ENCODE measurements at regions not wholly inside any gene's neighbourhood (a gene's known extent, or its start where the extent isn't known, plus 50 kb on each side); places are given as distances from the start of the nearest gene placed in this dataset.

DNA sequence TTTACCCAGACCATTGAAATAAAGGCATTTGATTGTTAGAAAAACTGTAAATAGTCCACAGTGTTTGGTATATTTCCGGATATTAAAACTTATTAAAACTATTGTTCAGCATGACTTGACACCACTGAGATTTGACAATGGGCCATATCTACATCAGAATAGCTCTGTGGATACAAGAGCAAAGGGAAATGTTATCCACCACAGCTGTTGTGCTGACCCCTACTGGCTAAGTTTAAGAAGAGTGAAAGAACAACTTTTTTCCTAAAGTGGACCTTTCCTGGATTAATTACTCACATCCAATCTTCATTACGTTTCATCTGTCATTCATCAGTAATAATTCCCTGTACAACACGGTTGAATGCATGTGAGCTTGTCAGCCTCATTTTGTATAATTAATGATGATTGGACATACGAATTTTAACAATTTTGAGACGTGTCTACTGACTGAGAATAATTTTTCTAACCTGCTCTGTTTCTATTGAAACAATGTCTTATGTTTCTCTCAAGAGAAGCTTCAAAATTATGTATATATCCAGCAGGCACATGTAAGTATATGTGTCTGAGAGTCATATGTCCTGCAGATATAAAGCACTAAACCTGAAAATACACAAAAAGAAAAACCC lies 1952.6 kb downstream of the MAT2B start:
- Histone ChIP-seq H3K4me3 (ENCODE audit: low read length) (no peak overlapping the region), H3K36me3 (ENCODE audit: control insufficient read depth in 2 of 3, insufficient read depth in 3 of 3, low read length in 3 of 3) (no peaks in the 10 kb centered on the region), H3K9me3 (ENCODE audit: control insufficient read depth in 2 of 3, low read length in 3 of 3) (no peaks in the 10 kb centered on the region), H3K4me1 (ENCODE audit: control insufficient read depth in 2 of 2, insufficient read depth in 2 of 2, low read length in 2 of 2) (no peaks in the 10 kb centered on the region), H3K27ac (ENCODE audit: low read depth, low read length) (no peak overlapping the region), H3K27me3 (ENCODE audit: control insufficient read depth in 2 of 2, insufficient read depth in 2 of 2, low read length in 2 of 2) (no peaks in the 10 kb centered on the region)
- CTCF ChIA-PET: no interaction called here
- ATAC-seq (no peak), DNase-seq (no peak)
- H3K36me3 Mint-ChIP-seq: no peaks in the 10 kb centered on the region
- H3K9me3 Mint-ChIP-seq: peaks cover 0 to 2% (median 0%) of the 10 kb centered on the region in 11 donors
- H3K4me3 Mint-ChIP-seq: no peak overlapping the region
- intact Hi-C loops (cut with micrococcal nuclease): loop anchor here in 1 of 2 donors (5.0 kb wide), 1 partner anchor 1446 kb away; no protein-coding TSS in a partner anchor
- H3K4me1 Mint-ChIP-seq: no peaks in the 10 kb centered on the region
- POLR2A ChIA-PET: no interaction called here
- H3K27me3 Mint-ChIP-seq: no peaks in the 10 kb centered on the region
- no peak overlapping the region for H3K27ac Mint-ChIP-seq

DNA sequence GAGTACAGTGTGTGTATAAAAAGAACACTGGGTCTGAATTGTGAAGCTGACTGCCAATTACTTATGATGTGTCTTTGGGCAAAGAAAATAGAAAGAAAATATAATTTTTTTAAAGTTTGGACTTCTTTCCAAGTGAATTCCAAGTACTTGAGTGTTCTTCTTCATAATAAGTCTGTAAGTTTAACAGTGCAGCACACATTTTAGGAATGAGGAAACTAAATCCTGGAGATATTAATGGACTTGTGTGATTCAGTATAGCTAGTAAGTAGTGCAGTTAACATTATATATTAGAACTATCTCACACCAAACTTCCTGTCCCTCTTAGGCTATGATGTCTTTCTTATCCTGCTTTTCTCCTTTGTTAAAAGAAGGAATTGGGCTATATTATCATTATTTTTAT lies 1953.8 kb downstream of the MAT2B start:
- Histone ChIP-seq H3K27ac (ENCODE audit: low read depth, low read length) (no peak overlapping the region), H3K4me1 (ENCODE audit: control insufficient read depth in 2 of 2, insufficient read depth in 2 of 2, low read length in 2 of 2) (no peaks in the 10 kb centered on the region), H3K4me3 (ENCODE audit: low read length) (no peak overlapping the region), H3K36me3 (ENCODE audit: control insufficient read depth in 2 of 3, insufficient read depth in 3 of 3, low read length in 3 of 3) (no peaks in the 10 kb centered on the region), H3K9me3 (ENCODE audit: control insufficient read depth in 2 of 3, low read length in 3 of 3) (no peaks in the 10 kb centered on the region), H3K27me3 (ENCODE audit: control insufficient read depth in 2 of 2, insufficient read depth in 2 of 2, low read length in 2 of 2) (no peaks in the 10 kb centered on the region)
- intact Hi-C loops (cut with micrococcal nuclease): loop anchor here in 1 of 2 donors (5.0 kb wide), 1 partner anchor 1447 kb away; no protein-coding TSS in a partner anchor
- Mint-ChIP-seq H3K27ac (no peak overlapping the region), H3K27me3 (no peaks in the 10 kb centered on the region), H3K4me3 (no peak overlapping the region), H3K9me3 (peaks cover 0 to 8% (median 0%) of the 10 kb centered on the region in 11 donors), H3K4me1 (no peaks in the 10 kb centered on the region), H3K36me3 (no peaks in the 10 kb centered on the region)
- ATAC-seq (no peak), DNase-seq (no peak)
- ChIA-PET POLR2A (no interaction called here), CTCF (no interaction called here)

DNA sequence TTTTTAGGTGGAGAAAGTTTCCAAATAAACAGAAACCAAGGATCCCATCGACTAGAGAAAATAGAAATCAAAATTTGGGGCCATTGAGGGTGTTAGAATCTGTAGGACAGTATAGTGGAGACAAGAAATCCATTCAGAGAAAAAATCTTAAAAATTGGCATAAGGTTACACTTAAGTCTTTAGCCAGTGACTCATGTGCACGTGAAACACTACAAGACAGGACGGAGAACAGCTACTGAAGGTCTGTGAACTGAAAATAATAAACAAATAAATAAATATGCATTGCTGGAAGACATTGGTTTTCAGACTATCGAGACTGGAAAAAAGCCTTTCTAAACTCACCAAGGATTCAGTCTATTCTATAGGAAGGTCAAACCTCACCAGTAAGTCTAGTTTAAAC lies 1955.5 kb downstream of the MAT2B start:
- intact Hi-C loops (cut with micrococcal nuclease): no loop called here
- ChIA-PET POLR2A (no interaction called here), CTCF (no interaction called here)
- DNase-seq (no peak), ATAC-seq (no peak)
- no peak overlapping the region for H3K27ac Mint-ChIP-seq
- H3K4me3 ChIP-seq (ENCODE audit: low read length): no peak overlapping the region
- H3K9me3 ChIP-seq (ENCODE audit: control insufficient read depth in 2 of 3, low read length in 3 of 3): no peaks in the 10 kb centered on the region
- no peaks in the 10 kb centered on the region for H3K4me1 Mint-ChIP-seq
- no peaks in the 10 kb centered on the region for H3K27me3 ChIP-seq (ENCODE audit: control insufficient read depth in 2 of 2, insufficient read depth in 2 of 2, low read length in 2 of 2)
- H3K9me3 Mint-ChIP-seq: peaks cover 0 to 12% (median 5%) of the 10 kb centered on the region in 11 donors
- no peak overlapping the region for H3K4me3 Mint-ChIP-seq
- no peaks in the 10 kb centered on the region for H3K27me3 Mint-ChIP-seq
- H3K4me1 ChIP-seq (ENCODE audit: control insufficient read depth in 2 of 2, insufficient read depth in 2 of 2, low read length in 2 of 2): no peaks in the 10 kb centered on the region
- H3K36me3 ChIP-seq (ENCODE audit: control insufficient read depth in 2 of 3, insufficient read depth in 3 of 3, low read length in 3 of 3): no peaks in the 10 kb centered on the region
- no peak overlapping the region for H3K27ac ChIP-seq (ENCODE audit: low read depth, low read length)
- H3K36me3 Mint-ChIP-seq: peaks cover 0 to 5% (median 0%) of the 10 kb centered on the region in 5 donors

DNA sequence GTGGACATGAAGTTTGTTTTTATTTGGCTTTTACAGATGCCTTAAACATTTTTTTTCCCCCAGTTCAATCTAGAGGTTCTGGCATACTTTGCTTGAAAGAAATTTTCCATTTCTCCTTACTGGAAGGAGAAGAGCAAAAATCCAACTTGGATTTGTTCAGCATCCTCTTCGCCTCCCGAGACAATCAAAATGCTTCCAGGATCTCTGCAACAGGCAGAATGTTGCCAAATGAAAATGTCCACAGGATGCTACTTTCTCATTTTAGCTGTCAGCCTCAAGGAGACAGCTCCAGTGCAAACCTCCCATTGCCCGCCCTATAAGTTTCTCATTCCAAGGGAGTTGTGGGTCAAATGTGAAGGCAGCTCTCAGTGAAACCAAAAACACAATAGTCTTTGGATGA lies 1972.1 kb downstream of the MAT2B start:
- Histone ChIP-seq H3K4me3 (ENCODE audit: low read length) (no peak overlapping the region), H3K4me1 (ENCODE audit: control insufficient read depth in 2 of 2, insufficient read depth in 2 of 2, low read length in 2 of 2) (no peaks in the 10 kb centered on the region), H3K9me3 (ENCODE audit: control insufficient read depth in 2 of 3, low read length in 3 of 3) (no peaks in the 10 kb centered on the region), H3K27ac (ENCODE audit: low read depth, low read length) (no peak overlapping the region), H3K36me3 (ENCODE audit: control insufficient read depth in 2 of 3, insufficient read depth in 3 of 3, low read length in 3 of 3) (no peaks in the 10 kb centered on the region), H3K27me3 (ENCODE audit: control insufficient read depth in 2 of 2, insufficient read depth in 2 of 2, low read length in 2 of 2) (no peaks in the 10 kb centered on the region)
- intact Hi-C loops (cut with micrococcal nuclease): no loop called here
- DNase-seq: no peak
- Mint-ChIP-seq H3K9me3 (peaks cover 0 to 16% (median 1%) of the 10 kb centered on the region in 11 donors), H3K27ac (no peak overlapping the region), H3K4me3 (no peak overlapping the region), H3K27me3 (no peaks in the 10 kb centered on the region), H3K4me1 (no peaks in the 10 kb centered on the region), H3K36me3 (no peaks in the 10 kb centered on the region)
- POLR2A ChIA-PET: no interaction called here
- ATAC-seq: no peak
- CTCF ChIA-PET: no interaction called here

DNA sequence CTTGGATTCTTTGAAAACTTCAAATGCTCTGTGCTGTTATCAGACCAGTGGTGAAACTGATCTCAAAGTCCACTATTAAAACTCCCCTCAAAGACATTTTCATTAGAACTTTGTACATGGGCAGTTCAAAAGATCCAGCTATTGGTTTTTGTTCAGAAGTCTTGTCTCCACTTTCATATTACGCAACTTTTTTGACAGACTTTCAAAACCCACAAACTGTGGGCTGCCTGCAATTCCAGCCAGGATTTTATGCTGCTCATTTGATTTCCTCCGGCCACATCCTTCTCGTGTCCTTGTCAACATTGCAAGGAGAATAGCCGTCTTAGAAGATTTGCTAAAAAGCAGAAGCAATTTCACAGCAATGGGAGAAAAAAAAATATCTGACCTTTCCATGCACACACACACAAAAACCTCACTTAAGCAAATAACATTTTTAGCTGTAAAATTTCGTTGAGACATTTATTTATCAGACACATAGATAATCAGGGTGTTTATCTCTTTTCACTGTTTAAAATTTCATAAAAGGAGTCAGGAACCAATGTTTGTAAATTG lies 1990.5 kb downstream of the MAT2B start:
- H3K4me3 ChIP-seq (ENCODE audit: low read length): no peak overlapping the region
- no peaks in the 10 kb centered on the region for H3K36me3 Mint-ChIP-seq
- H3K4me1 ChIP-seq (ENCODE audit: control insufficient read depth in 2 of 2, insufficient read depth in 2 of 2, low read length in 2 of 2): no peaks in the 10 kb centered on the region
- ChIA-PET POLR2A (no interaction called here), CTCF (no interaction called here)
- no peaks in the 10 kb centered on the region for H3K36me3 ChIP-seq (ENCODE audit: control insufficient read depth in 2 of 3, insufficient read depth in 3 of 3, low read length in 3 of 3)
- H3K4me3 Mint-ChIP-seq: no peak overlapping the region
- intact Hi-C loops (cut with micrococcal nuclease): no loop called here
- H3K9me3 ChIP-seq (ENCODE audit: control insufficient read depth in 2 of 3, low read length in 3 of 3): no peaks in the 10 kb centered on the region
- H3K4me1 Mint-ChIP-seq: no peaks in the 10 kb centered on the region
- H3K27ac ChIP-seq (ENCODE audit: low read depth, low read length): no peak overlapping the region
- no peak overlapping the region for H3K27ac Mint-ChIP-seq
- ATAC-seq: no peak
- no peaks in the 10 kb centered on the region for H3K27me3 Mint-ChIP-seq
- no peak for DNase-seq
- peaks cover 0 to 8% (median 3%) of the 10 kb centered on the region in 11 donors for H3K9me3 Mint-ChIP-seq
- H3K27me3 ChIP-seq (ENCODE audit: control insufficient read depth in 2 of 2, insufficient read depth in 2 of 2, low read length in 2 of 2): no peaks in the 10 kb centered on the region

DNA sequence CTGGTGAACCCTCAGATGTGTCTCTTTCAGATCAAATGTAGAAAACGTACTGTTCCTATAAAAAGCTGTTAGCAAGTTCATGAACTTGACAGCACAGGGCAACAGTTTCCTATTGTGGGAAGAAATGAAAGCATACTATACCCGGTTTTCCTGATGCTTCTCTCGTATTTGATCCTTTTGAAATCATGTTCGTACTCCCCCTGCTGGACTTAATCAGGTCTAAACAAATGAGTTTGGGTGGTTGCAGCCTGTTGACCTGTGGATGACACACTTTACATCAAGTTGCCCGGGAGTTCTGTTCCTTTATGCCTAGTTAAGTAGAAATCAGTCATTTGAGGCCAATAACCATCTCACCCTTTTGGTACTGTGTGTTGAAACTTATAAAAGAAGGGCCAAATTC lies 1992.3 kb downstream of the MAT2B start:
- Histone ChIP-seq H3K4me3 (ENCODE audit: low read length) (no peak overlapping the region), H3K36me3 (ENCODE audit: control insufficient read depth in 2 of 3, insufficient read depth in 3 of 3, low read length in 3 of 3) (no peaks in the 10 kb centered on the region), H3K27ac (ENCODE audit: low read depth, low read length) (no peak overlapping the region), H3K27me3 (ENCODE audit: control insufficient read depth in 2 of 2, insufficient read depth in 2 of 2, low read length in 2 of 2) (no peaks in the 10 kb centered on the region), H3K9me3 (ENCODE audit: control insufficient read depth in 2 of 3, low read length in 3 of 3) (no peaks in the 10 kb centered on the region), H3K4me1 (ENCODE audit: control insufficient read depth in 2 of 2, insufficient read depth in 2 of 2, low read length in 2 of 2) (no peaks in the 10 kb centered on the region)
- DNase-seq (no peak), ATAC-seq (no peak)
- ChIA-PET POLR2A (no interaction called here), CTCF (no interaction called here)
- H3K4me1 Mint-ChIP-seq: no peaks in the 10 kb centered on the region
- intact Hi-C loops (cut with micrococcal nuclease): no loop called here
- peaks cover 0 to 6% (median 3%) of the 10 kb centered on the region in 11 donors for H3K9me3 Mint-ChIP-seq
- H3K36me3 Mint-ChIP-seq: no peaks in the 10 kb centered on the region
- H3K27me3 Mint-ChIP-seq: no peaks in the 10 kb centered on the region
- no peak overlapping the region for H3K4me3 Mint-ChIP-seq
- no peak overlapping the region for H3K27ac Mint-ChIP-seq

DNA sequence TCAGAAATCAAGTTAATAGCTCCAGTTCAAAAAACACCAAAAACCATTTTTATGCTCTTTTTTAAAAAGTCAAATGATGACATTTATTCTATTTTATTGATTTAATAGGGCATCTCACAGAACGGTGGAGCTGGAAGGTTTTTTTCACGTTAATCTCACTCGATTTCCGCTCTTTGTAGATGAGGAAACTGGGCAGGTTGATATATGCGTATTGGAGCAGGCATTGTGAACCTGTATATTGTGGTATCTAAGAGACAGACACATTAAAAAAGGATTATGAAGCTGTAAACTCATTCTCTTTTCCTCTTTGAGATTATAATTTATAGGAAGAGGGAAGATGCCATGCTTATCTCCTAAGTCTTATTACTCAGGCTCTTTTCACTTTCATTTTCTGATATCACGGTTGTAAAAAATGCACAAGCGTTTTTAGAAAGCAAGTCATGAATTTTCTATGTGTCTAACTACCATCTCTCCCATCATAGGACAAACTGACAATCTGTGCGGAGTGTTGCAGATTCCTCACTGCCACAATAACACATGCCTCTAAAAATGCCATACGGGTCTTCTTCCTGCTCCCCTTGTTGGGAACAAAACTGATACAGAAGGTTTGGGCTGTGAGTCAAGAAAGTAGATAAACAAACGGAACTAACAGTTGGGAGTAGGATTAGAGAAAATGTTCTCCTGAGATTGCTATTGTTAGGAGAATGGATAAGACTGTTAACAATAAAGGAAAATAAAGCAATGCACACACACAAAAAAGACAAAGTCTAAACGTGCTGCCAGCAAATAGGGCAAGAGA lies 1997.7 kb downstream of the MAT2B start:
- no peak overlapping the region for H3K4me3 Mint-ChIP-seq
- ATAC-seq: no peak
- peaks cover 0 to 20% (median 5%) of the 10 kb centered on the region in 11 donors for H3K9me3 Mint-ChIP-seq
- H3K36me3 Mint-ChIP-seq: no peaks in the 10 kb centered on the region
- H3K4me1 ChIP-seq (ENCODE audit: control insufficient read depth in 2 of 2, insufficient read depth in 2 of 2, low read length in 2 of 2): no peaks in the 10 kb centered on the region
- intact Hi-C loops (cut with micrococcal nuclease): no loop called here
- no peak overlapping the region for H3K27ac Mint-ChIP-seq
- no peak overlapping the region for H3K4me3 ChIP-seq (ENCODE audit: low read length)
- no peak overlapping the region for H3K27ac ChIP-seq (ENCODE audit: low read depth, low read length)
- no peaks in the 10 kb centered on the region for H3K27me3 Mint-ChIP-seq
- no peaks in the 10 kb centered on the region for H3K9me3 ChIP-seq (ENCODE audit: control insufficient read depth in 2 of 3, low read length in 3 of 3)
- no peaks in the 10 kb centered on the region for H3K27me3 ChIP-seq (ENCODE audit: control insufficient read depth in 2 of 2, insufficient read depth in 2 of 2, low read length in 2 of 2)
- ChIA-PET POLR2A (no interaction called here), CTCF (no interaction called here)
- H3K36me3 ChIP-seq (ENCODE audit: control insufficient read depth in 2 of 3, insufficient read depth in 3 of 3, low read length in 3 of 3): no peaks in the 10 kb centered on the region
- DNase-seq: no peak
- no peaks in the 10 kb centered on the region for H3K4me1 Mint-ChIP-seq

Measured in naive thymus-derived CD4-positive, alpha-beta T cell (primary cell).